HEK293 (cell line): ENCODE measurements at regions not wholly inside any gene's neighbourhood (a gene's known extent, or its start where the extent isn't known, plus 50 kb on each side); places are given as distances from the start of the nearest gene placed in this dataset.

Experiments
- EGR2 ChIP-seq: fragments of 450-650 bp; formaldehyde crosslinking; IDR thresholded peaks from 2 replicates; pipeline ENCODE4 v1.5.1; 2016; ENCODE audit warnings: low read depth, missing biosample characterization, missing genetic modification characterization
- ZNF140 ChIP-seq: fragments of 450-650 bp; formaldehyde crosslinking; IDR thresholded peaks from 2 replicates; pipeline ENCODE4 v1.5.1; 2016; ENCODE audit warnings: missing biosample characterization, missing genetic modification characterization
- ZNF175 ChIP-seq: fragments of 450-650 bp; formaldehyde crosslinking; IDR thresholded peaks from 2 replicates; pipeline ENCODE4 v1.5.1; 2016; ENCODE audit warnings: missing biosample characterization, missing genetic modification characterization
- ZNF274 ChIP-seq, 2 experiments: fragments of 200-500 bp in 1 of 2; fragments of 450-650 bp in 1 of 2; sonication (Bioruptor generic) in 1 of 2; formaldehyde crosslinking in 1 of 2; IDR thresholded peaks; 2 replicates each; pipeline versions ENCODE4 v1.5.1 to v1.6.1; 2014 to 2016; ENCODE audit warnings: borderline replicate concordance in 1 of 2, inconsistent platforms in 1 of 2, low read length in 1 of 2, missing biosample characterization in 1 of 2, missing genetic modification characterization in 1 of 2
- ZNF341 ChIP-seq: fragments of 450-650 bp; formaldehyde crosslinking; IDR thresholded peaks from 2 replicates; pipeline ENCODE4; 2016; ENCODE audit warnings: low read depth, missing biosample characterization, missing genetic modification characterization
- ZNF521 ChIP-seq: fragments of 450-650 bp; formaldehyde crosslinking; IDR thresholded peaks from 2 replicates; pipeline ENCODE4 v1.5.1; 2017; ENCODE audit warnings: missing biosample characterization, mild to moderate bottlenecking, missing genetic modification characterization
- ZNF670 ChIP-seq: fragments of 450-650 bp; formaldehyde crosslinking; IDR thresholded peaks from 2 replicates; pipeline ENCODE4 v1.5.1; 2016; ENCODE audit warnings: missing biosample characterization, missing genetic modification characterization, low read depth
- ZNF768 ChIP-seq: fragments of 450-650 bp; formaldehyde crosslinking; IDR thresholded peaks from 2 replicates; pipeline ENCODE4 v1.5.1; 2018; ENCODE audit warnings: missing biosample characterization, mild to moderate bottlenecking, missing genetic modification characterization
- TF ChIP-seq, protein P1 (sequence below): fragments of 450-650 bp; formaldehyde crosslinking; conservative IDR thresholded peaks from 2 replicates; pipeline ENCODE4 v1.5.1; 2016; ENCODE audit warnings: low read depth, missing biosample characterization, missing genetic modification characterization
- TF ChIP-seq, protein P2 (sequence below): fragments of 450-650 bp; formaldehyde crosslinking; IDR thresholded peaks from 2 replicates; pipeline ENCODE4 v1.5.1; 2016; ENCODE audit warnings: missing biosample characterization, missing genetic modification characterization
- TF ChIP-seq, protein P3 (sequence below): fragments of 450-650 bp; IDR thresholded peaks from 2 replicates; pipeline ENCODE4 v1.5.1; 2018; ENCODE audit warnings: missing biosample characterization, mild to moderate bottlenecking, missing genetic modification characterization
- TF ChIP-seq, protein P4 (sequence below): fragments of 450-650 bp; formaldehyde crosslinking; IDR thresholded peaks from 2 replicates; pipeline ENCODE4 v1.5.1; 2017; ENCODE audit warnings: missing biosample characterization, missing genetic modification characterization
- TF ChIP-seq, protein P5 (sequence below): fragments of 450-650 bp; formaldehyde crosslinking; IDR thresholded peaks from 2 replicates; pipeline ENCODE4 v1.5.1; 2016; ENCODE audit warnings: missing biosample characterization, missing genetic modification characterization, borderline replicate concordance
- TF ChIP-seq, protein P6 (sequence below): fragments of 450-650 bp; IDR thresholded peaks from 2 replicates; pipeline ENCODE4 v1.5.1; 2018; ENCODE audit warnings: missing biosample characterization, missing genetic modification characterization

DNA sequence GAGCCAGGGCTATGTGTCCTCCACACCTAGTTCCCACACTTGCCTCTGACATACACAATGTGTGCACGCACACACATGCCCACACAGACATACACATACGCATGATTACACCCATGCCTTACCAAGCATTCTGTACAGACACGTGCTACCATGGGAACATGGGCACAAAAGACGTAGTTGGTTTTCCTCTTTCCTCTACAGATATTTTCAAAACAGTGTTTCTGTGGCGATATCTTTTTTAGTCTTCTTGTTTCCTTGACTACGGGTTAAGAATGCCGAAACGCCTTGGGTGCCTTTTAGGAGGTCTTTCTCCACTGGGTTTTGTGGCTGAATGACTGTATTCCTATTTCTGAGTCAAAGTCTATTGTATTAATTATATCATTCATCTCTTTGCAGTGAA is 75.5 kb upstream of the SPTBN1 start:
- no peak for TF ChIP-seq ZNF274 (IDR thresholded peaks at IDR 0.05; ENCODE audit: low read length)
- TF ChIP-seq ZNF274 (tag by site-specific recombination; IDR thresholded peaks at IDR 0.05; ENCODE audit: borderline replicate concordance) = no peak
- TF ChIP-seq, protein P1, sequence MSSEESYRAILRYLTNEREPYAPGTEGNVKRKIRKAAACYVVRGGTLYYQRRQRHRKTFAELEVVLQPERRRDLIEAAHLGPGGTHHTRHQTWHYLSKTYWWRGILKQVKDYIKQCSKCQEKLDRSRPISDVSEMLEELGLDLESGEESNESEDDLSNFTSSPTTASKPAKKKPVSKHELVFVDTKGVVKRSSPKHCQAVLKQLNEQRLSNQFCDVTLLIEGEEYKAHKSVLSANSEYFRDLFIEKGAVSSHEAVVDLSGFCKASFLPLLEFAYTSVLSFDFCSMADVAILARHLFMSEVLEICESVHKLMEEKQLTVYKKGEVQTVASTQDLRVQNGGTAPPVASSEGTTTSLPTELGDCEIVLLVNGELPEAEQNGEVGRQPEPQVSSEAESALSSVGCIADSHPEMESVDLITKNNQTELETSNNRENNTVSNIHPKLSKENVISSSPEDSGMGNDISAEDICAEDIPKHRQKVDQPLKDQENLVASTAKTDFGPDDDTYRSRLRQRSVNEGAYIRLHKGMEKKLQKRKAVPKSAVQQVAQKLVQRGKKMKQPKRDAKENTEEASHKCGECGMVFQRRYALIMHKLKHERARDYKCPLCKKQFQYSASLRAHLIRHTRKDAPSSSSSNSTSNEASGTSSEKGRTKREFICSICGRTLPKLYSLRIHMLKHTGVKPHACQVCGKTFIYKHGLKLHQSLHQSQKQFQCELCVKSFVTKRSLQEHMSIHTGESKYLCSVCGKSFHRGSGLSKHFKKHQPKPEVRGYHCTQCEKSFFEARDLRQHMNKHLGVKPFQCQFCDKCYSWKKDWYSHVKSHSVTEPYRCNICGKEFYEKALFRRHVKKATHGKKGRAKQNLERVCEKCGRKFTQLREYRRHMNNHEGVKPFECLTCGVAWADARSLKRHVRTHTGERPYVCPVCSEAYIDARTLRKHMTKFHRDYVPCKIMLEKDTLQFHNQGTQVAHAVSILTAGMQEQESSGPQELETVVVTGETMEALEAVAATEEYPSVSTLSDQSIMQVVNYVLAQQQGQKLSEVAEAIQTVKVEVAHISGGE (tag by site-specific recombination) = no peak
- no peak for TF ChIP-seq ZNF341 (tag by site-specific recombination)
- TF ChIP-seq, protein P2, sequence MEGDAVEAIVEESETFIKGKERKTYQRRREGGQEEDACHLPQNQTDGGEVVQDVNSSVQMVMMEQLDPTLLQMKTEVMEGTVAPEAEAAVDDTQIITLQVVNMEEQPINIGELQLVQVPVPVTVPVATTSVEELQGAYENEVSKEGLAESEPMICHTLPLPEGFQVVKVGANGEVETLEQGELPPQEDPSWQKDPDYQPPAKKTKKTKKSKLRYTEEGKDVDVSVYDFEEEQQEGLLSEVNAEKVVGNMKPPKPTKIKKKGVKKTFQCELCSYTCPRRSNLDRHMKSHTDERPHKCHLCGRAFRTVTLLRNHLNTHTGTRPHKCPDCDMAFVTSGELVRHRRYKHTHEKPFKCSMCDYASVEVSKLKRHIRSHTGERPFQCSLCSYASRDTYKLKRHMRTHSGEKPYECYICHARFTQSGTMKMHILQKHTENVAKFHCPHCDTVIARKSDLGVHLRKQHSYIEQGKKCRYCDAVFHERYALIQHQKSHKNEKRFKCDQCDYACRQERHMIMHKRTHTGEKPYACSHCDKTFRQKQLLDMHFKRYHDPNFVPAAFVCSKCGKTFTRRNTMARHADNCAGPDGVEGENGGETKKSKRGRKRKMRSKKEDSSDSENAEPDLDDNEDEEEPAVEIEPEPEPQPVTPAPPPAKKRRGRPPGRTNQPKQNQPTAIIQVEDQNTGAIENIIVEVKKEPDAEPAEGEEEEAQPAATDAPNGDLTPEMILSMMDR (tag by site-specific recombination) = no peak
- TF ChIP-seq EGR2 = no peak
- TF ChIP-seq, protein P3, sequence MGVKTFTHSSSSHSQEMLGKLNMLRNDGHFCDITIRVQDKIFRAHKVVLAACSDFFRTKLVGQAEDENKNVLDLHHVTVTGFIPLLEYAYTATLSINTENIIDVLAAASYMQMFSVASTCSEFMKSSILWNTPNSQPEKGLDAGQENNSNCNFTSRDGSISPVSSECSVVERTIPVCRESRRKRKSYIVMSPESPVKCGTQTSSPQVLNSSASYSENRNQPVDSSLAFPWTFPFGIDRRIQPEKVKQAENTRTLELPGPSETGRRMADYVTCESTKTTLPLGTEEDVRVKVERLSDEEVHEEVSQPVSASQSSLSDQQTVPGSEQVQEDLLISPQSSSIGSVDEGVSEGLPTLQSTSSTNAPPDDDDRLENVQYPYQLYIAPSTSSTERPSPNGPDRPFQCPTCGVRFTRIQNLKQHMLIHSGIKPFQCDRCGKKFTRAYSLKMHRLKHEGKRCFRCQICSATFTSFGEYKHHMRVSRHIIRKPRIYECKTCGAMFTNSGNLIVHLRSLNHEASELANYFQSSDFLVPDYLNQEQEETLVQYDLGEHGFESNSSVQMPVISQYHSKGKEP (tag by site-specific recombination) = no peak
- no peak for TF ChIP-seq ZNF140
- TF ChIP-seq ZNF768 = no peak
- TF ChIP-seq, protein P4, sequence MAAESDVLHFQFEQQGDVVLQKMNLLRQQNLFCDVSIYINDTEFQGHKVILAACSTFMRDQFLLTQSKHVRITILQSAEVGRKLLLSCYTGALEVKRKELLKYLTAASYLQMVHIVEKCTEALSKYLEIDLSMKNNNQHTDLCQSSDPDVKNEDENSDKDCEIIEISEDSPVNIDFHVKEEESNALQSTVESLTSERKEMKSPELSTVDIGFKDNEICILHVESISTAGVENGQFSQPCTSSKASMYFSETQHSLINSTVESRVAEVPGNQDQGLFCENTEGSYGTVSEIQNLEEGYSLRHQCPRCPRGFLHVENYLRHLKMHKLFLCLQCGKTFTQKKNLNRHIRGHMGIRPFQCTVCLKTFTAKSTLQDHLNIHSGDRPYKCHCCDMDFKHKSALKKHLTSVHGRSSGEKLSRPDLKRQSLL (tag by site-specific recombination) = no peak
- TF ChIP-seq, protein P5, sequence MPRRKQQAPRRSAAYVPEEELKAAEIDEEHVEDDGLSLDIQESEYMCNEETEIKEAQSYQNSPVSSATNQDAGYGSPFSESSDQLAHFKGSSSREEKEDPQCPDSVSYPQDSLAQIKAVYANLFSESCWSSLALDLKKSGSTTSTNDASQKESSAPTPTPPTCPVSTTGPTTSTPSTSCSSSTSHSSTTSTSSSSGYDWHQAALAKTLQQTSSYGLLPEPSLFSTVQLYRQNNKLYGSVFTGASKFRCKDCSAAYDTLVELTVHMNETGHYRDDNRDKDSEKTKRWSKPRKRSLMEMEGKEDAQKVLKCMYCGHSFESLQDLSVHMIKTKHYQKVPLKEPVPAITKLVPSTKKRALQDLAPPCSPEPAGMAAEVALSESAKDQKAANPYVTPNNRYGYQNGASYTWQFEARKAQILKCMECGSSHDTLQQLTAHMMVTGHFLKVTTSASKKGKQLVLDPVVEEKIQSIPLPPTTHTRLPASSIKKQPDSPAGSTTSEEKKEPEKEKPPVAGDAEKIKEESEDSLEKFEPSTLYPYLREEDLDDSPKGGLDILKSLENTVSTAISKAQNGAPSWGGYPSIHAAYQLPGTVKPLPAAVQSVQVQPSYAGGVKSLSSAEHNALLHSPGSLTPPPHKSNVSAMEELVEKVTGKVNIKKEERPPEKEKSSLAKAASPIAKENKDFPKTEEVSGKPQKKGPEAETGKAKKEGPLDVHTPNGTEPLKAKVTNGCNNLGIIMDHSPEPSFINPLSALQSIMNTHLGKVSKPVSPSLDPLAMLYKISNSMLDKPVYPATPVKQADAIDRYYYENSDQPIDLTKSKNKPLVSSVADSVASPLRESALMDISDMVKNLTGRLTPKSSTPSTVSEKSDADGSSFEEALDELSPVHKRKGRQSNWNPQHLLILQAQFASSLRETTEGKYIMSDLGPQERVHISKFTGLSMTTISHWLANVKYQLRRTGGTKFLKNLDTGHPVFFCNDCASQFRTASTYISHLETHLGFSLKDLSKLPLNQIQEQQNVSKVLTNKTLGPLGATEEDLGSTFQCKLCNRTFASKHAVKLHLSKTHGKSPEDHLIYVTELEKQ (tag by site-specific recombination) = no peak
- no peak for TF ChIP-seq ZNF521
- TF ChIP-seq ZNF175 = no peak
- TF ChIP-seq, protein P6, sequence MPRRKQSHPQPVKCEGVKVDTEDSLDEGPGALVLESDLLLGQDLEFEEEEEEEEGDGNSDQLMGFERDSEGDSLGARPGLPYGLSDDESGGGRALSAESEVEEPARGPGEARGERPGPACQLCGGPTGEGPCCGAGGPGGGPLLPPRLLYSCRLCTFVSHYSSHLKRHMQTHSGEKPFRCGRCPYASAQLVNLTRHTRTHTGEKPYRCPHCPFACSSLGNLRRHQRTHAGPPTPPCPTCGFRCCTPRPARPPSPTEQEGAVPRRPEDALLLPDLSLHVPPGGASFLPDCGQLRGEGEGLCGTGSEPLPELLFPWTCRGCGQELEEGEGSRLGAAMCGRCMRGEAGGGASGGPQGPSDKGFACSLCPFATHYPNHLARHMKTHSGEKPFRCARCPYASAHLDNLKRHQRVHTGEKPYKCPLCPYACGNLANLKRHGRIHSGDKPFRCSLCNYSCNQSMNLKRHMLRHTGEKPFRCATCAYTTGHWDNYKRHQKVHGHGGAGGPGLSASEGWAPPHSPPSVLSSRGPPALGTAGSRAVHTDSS = no peak
- TF ChIP-seq ZNF670 (tag by site-specific recombination) = no peak
